Panc1 (cell line): ENCODE measurements at regions not wholly inside any gene's neighbourhood (a gene's known extent, or its start where the extent isn't known, plus 50 kb on each side); places are given as distances from the start of the nearest gene placed in this dataset.

ENCODE experiments used
- ATAC-seq: fragments of 200-7000 bp; cut with Tn5 transposase; 2 replicates; pipeline ENCODE4 v1.9.1; 2020; ENCODE audit warnings: mild to moderate bottlenecking, moderate library complexity
- BruUV-seq: library from RNA; stranded (reverse); fragments of 400-500 nt; replicated peaks from 2 replicates; lab custom pipeline; 2021; lab: Mats Ljungman, UMichigan
- CTCF ChIA-PET: fragments of 300-600 bp; sonication (Branson Sonifier 250); formaldehyde crosslinking; loops from one replicate; lab custom pipeline; 2022; ENCODE audit warnings: antibody characterized with exemption; lab: Charles Lee
- POLR2A ChIA-PET: fragments of 300-600 bp; sonication (Branson Sonifier 250); formaldehyde crosslinking; loops from one replicate; lab custom pipeline; 2022; ENCODE audit warnings: antibody characterized with exemption; lab: Charles Lee
- DNase-seq: peaks from one replicate; pipeline ENCODE4 v3.0.0-alpha.2; 2010; ENCODE audit warnings: low read depth, low spot score
- H3K27ac ChIP-seq: 2 replicates; pipeline ENCODE4 v1.5.1; 2011; ENCODE audit warnings: mild to moderate bottlenecking, low read length, inconsistent platforms
- H3K27me3 ChIP-seq: fragments of 200-500 bp; sonication (Bioruptor generic); 2 replicates; pipeline ENCODE4 v1.6.0; 2014; ENCODE audit warnings: low read length, inconsistent platforms; ENCODE audit not compliant: control insufficient read depth, insufficient read depth
- H3K36me3 ChIP-seq: fragments of 200-500 bp; sonication (Bioruptor generic); 2 replicates; pipeline ENCODE4 v1.5.1; 2014; ENCODE audit warnings: inconsistent platforms, mild to moderate bottlenecking, low read length, moderate library complexity; ENCODE audit not compliant: control insufficient read depth, insufficient read depth
- H3K4me1 ChIP-seq: 2 replicates; pipeline ENCODE4 v1.5.1; 2011; ENCODE audit warnings: inconsistent platforms, mild to moderate bottlenecking, low read length, moderate library complexity; ENCODE audit not compliant: control insufficient read depth, insufficient read depth
- H3K4me3 ChIP-seq, 2 experiments: 2 replicates each; pipeline ENCODE4 v1.5.1; 2011 to 2012; ENCODE audit warnings: low read depth in 2 of 2, low read length in 2 of 2, mild to moderate bottlenecking in 2 of 2, inconsistent platforms in 1 of 2, moderate library complexity in 1 of 2
- H3K9me3 ChIP-seq: fragments of 200-500 bp; sonication (Bioruptor generic); 2 replicates; pipeline ENCODE4 v1.5.1; 2014; ENCODE audit warnings: low read depth, mild to moderate bottlenecking, inconsistent platforms, low read length, moderate library complexity; ENCODE audit not compliant: control insufficient read depth, insufficient read depth
- POLR2AphosphoS5 ChIP-seq: IDR thresholded peaks from 2 replicates; pipeline ENCODE4 v1.6.1; 2012; ENCODE audit warnings: mild to moderate bottlenecking, low read depth, low read length, moderate library complexity
- SIN3A ChIP-seq: IDR thresholded peaks from 2 replicates; pipeline ENCODE4 v1.6.1; 2012; ENCODE audit warnings: low read depth, mild to moderate bottlenecking, low read length, moderate library complexity, borderline replicate concordance; ENCODE audit not compliant: insufficient read depth
- TCF7L2 ChIP-seq: IDR thresholded peaks from 2 replicates; pipeline ENCODE4 v1.6.1; 2011; ENCODE audit warnings: mild to moderate bottlenecking, low read depth, low read length, inconsistent platforms
- in situ Hi-C: cut with HindIII; loops from 2 replicates; pipeline ENCODE4 v1.10.0; 2016; ENCODE audit warnings: low sequenced_read_pairs, low pct_unique_long_range_greater_than_20kb
- intact Hi-C: fragments of 100-400 bp; cut with micrococcal nuclease; formaldehyde crosslinking; loops from one replicate; pipeline ENCODE4 v1.10.0; 2022; ENCODE audit not compliant: unreplicated experiment
- TF ChIP-seq, protein P1 (sequence below), 2 experiments: IDR thresholded peaks; 2 replicates each; pipeline ENCODE4 v1.6.1; 2011 to 2012; ENCODE audit warnings: low read depth in 2 of 2, control low read depth in 1 of 2, low read length in 1 of 2, mild to moderate bottlenecking in 1 of 2, moderate library complexity in 1 of 2; ENCODE audit not compliant: insufficient read depth in 1 of 2
- TF ChIP-seq, protein P2 (sequence below): fragments of 450-650 bp; IDR thresholded peaks from 2 replicates; pipeline ENCODE4 v1.5.1; 2017; ENCODE audit warnings: mild to moderate bottlenecking

- ChIA-PET POLR2A (interaction anchor here (0.6 kb wide), 1 partner anchor 1374 kb away, joined by 16 read pairs; no protein-coding TSS in a partner anchor), CTCF (no interaction called here)
Observed at GRCh38 chr1:224879162-224879803, 50.2 kb upstream of the DNAH14 start.

More at GRCh38 chr1:224879162-224879803, 50.2 kb upstream of the DNAH14 start:
- ATAC-seq = no peak
- Histone ChIP-seq H3K27ac (no peak overlapping the region), H3K9me3 (no peaks in the 10 kb centered on the region), H3K27me3 (no peaks in the 10 kb centered on the region; the same call in 1 of the 2 replicates), H3K4me1 (no peaks in the 10 kb centered on the region), H3K4me3 (no peak overlapping the region), H3K36me3 (no peaks in the 10 kb centered on the region)
- in situ Hi-C loops = no loop called here
- intact Hi-C loops = no loop called here
- no TSS peak for BruUV-seq
- no peak for DNase-seq
- TF ChIP-seq, protein P1, sequence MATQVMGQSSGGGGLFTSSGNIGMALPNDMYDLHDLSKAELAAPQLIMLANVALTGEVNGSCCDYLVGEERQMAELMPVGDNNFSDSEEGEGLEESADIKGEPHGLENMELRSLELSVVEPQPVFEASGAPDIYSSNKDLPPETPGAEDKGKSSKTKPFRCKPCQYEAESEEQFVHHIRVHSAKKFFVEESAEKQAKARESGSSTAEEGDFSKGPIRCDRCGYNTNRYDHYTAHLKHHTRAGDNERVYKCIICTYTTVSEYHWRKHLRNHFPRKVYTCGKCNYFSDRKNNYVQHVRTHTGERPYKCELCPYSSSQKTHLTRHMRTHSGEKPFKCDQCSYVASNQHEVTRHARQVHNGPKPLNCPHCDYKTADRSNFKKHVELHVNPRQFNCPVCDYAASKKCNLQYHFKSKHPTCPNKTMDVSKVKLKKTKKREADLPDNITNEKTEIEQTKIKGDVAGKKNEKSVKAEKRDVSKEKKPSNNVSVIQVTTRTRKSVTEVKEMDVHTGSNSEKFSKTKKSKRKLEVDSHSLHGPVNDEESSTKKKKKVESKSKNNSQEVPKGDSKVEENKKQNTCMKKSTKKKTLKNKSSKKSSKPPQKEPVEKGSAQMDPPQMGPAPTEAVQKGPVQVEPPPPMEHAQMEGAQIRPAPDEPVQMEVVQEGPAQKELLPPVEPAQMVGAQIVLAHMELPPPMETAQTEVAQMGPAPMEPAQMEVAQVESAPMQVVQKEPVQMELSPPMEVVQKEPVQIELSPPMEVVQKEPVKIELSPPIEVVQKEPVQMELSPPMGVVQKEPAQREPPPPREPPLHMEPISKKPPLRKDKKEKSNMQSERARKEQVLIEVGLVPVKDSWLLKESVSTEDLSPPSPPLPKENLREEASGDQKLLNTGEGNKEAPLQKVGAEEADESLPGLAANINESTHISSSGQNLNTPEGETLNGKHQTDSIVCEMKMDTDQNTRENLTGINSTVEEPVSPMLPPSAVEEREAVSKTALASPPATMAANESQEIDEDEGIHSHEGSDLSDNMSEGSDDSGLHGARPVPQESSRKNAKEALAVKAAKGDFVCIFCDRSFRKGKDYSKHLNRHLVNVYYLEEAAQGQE (IDR thresholded peaks at IDR 0.05; ENCODE audit: insufficient read depth in 1 of 2, low read depth in 2 of 2, low read length in 1 of 2) = no peak
- TF ChIP-seq POLR2AphosphoS5 (no peak), SIN3A (no peak), TCF7L2 (no peak)
- TF ChIP-seq, protein P2, sequence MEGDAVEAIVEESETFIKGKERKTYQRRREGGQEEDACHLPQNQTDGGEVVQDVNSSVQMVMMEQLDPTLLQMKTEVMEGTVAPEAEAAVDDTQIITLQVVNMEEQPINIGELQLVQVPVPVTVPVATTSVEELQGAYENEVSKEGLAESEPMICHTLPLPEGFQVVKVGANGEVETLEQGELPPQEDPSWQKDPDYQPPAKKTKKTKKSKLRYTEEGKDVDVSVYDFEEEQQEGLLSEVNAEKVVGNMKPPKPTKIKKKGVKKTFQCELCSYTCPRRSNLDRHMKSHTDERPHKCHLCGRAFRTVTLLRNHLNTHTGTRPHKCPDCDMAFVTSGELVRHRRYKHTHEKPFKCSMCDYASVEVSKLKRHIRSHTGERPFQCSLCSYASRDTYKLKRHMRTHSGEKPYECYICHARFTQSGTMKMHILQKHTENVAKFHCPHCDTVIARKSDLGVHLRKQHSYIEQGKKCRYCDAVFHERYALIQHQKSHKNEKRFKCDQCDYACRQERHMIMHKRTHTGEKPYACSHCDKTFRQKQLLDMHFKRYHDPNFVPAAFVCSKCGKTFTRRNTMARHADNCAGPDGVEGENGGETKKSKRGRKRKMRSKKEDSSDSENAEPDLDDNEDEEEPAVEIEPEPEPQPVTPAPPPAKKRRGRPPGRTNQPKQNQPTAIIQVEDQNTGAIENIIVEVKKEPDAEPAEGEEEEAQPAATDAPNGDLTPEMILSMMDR = no peak
